HCT116 (cell line): ENCODE measurements at regions not wholly inside any gene's neighbourhood (a gene's known extent, or its start where the extent isn't known, plus 50 kb on each side); places are given as distances from the start of the nearest gene placed in this dataset.

Source experiments
- ATF3 ChIP-seq: IDR thresholded peaks from 2 replicates; pipeline ENCODE4 v1.6.1; 2012
- CEBPB ChIP-seq: IDR thresholded peaks from 2 replicates; pipeline ENCODE4 v1.6.1; 2012; ENCODE audit warnings: low read depth
- EZH2 ChIP-seq: fragments of 200-600 bp; sonication (generic); IDR thresholded peaks from 2 replicates; pipeline ENCODE4 v1.6.1; 2017; ENCODE audit warnings: antibody characterized with exemption, mixed run types
- EZH2phosphoT487 ChIP-seq: fragments of 200-600 bp; IDR thresholded peaks from 2 replicates; pipeline ENCODE4 v1.6.1; 2018; ENCODE audit warnings: antibody characterized with exemption, borderline replicate concordance
- FOSL1 ChIP-seq: IDR thresholded peaks from 2 replicates; pipeline ENCODE4 v1.6.1; 2012; ENCODE audit warnings: low read depth
- POLR2A ChIP-seq: IDR thresholded peaks from 2 replicates; pipeline ENCODE4 v1.7.0; 2011; ENCODE audit warnings: borderline replicate concordance; ENCODE audit not compliant: insufficient read depth, insufficient read length; ENCODE audit errors: extremely low read depth
- POLR2AphosphoS5 ChIP-seq: IDR thresholded peaks from 2 replicates; pipeline ENCODE4 v1.6.1; 2011; ENCODE audit warnings: mild to moderate bottlenecking, low read depth, low read length, moderate library complexity
- RAD21 ChIP-seq: IDR thresholded peaks from 2 replicates; pipeline ENCODE4 v1.6.1; 2012; ENCODE audit warnings: low read depth, mild to moderate bottlenecking
- SP1 ChIP-seq: IDR thresholded peaks from 2 replicates; pipeline ENCODE4 v1.6.1; 2012; ENCODE audit warnings: low read depth
- ZFX ChIP-seq: fragments of 450-650 bp; IDR thresholded peaks from 2 replicates; pipeline ENCODE4 v1.6.1; 2017
- TF ChIP-seq, protein P1 (sequence below), 3 experiments: fragments of 200-600 bp in 1 of 3; sonication (generic) in 1 of 3; IDR thresholded peaks in 2 of 3; conservative IDR thresholded peaks in 1 of 3; 2 replicates each; pipeline ENCODE4 v1.5.1; 2012 to 2017; ENCODE audit warnings: low read depth in 2 of 3, low read length in 2 of 3, antibody characterized with exemption in 1 of 3, borderline replicate concordance in 1 of 3, control low read depth in 1 of 3, mild to moderate bottlenecking in 1 of 3, mixed read lengths in 1 of 3, mixed run types in 1 of 3, moderate library complexity in 1 of 3; ENCODE audit not compliant: insufficient read depth in 1 of 3
- TF ChIP-seq, protein P2 (sequence below): IDR thresholded peaks from 2 replicates; pipeline ENCODE4 v1.6.1; 2012
- TF ChIP-seq, protein P3 (sequence below): IDR thresholded peaks from 2 replicates; pipeline ENCODE4 v1.6.1; 2012; ENCODE audit warnings: low read depth
- TF ChIP-seq, protein P4 (sequence below): IDR thresholded peaks from 2 replicates; pipeline ENCODE4 v1.6.1; 2011; ENCODE audit warnings: mild to moderate bottlenecking, low read length, moderate library complexity; ENCODE audit not compliant: insufficient replicate concordance; ENCODE audit errors: extremely low read depth

GRCh38 chr2:58319481-58319880 lies 78.4 kb upstream of the FANCL start:
- TF ChIP-seq, protein P1, sequence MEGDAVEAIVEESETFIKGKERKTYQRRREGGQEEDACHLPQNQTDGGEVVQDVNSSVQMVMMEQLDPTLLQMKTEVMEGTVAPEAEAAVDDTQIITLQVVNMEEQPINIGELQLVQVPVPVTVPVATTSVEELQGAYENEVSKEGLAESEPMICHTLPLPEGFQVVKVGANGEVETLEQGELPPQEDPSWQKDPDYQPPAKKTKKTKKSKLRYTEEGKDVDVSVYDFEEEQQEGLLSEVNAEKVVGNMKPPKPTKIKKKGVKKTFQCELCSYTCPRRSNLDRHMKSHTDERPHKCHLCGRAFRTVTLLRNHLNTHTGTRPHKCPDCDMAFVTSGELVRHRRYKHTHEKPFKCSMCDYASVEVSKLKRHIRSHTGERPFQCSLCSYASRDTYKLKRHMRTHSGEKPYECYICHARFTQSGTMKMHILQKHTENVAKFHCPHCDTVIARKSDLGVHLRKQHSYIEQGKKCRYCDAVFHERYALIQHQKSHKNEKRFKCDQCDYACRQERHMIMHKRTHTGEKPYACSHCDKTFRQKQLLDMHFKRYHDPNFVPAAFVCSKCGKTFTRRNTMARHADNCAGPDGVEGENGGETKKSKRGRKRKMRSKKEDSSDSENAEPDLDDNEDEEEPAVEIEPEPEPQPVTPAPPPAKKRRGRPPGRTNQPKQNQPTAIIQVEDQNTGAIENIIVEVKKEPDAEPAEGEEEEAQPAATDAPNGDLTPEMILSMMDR (IDR thresholded peaks at IDR 0.05 in 2 of 3, conservative IDR thresholded peaks at IDR 0.05 in 1 of 3; ENCODE audit: borderline replicate concordance in 1 of 3, insufficient read depth in 1 of 3, low read depth in 2 of 3, low read length in 2 of 3): no peak
- TF ChIP-seq, protein P2, sequence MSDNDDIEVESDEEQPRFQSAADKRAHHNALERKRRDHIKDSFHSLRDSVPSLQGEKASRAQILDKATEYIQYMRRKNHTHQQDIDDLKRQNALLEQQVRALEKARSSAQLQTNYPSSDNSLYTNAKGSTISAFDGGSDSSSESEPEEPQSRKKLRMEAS: no peak
- TF ChIP-seq FOSL1 (no peak), POLR2AphosphoS5 (no peak), POLR2A (no peak), EZH2 (no peak), ATF3 (no peak), CEBPB (no peak), RAD21 (no peak), SP1 (no peak), EZH2phosphoT487 (no peak), ZFX (no peak)
- TF ChIP-seq, protein P3, sequence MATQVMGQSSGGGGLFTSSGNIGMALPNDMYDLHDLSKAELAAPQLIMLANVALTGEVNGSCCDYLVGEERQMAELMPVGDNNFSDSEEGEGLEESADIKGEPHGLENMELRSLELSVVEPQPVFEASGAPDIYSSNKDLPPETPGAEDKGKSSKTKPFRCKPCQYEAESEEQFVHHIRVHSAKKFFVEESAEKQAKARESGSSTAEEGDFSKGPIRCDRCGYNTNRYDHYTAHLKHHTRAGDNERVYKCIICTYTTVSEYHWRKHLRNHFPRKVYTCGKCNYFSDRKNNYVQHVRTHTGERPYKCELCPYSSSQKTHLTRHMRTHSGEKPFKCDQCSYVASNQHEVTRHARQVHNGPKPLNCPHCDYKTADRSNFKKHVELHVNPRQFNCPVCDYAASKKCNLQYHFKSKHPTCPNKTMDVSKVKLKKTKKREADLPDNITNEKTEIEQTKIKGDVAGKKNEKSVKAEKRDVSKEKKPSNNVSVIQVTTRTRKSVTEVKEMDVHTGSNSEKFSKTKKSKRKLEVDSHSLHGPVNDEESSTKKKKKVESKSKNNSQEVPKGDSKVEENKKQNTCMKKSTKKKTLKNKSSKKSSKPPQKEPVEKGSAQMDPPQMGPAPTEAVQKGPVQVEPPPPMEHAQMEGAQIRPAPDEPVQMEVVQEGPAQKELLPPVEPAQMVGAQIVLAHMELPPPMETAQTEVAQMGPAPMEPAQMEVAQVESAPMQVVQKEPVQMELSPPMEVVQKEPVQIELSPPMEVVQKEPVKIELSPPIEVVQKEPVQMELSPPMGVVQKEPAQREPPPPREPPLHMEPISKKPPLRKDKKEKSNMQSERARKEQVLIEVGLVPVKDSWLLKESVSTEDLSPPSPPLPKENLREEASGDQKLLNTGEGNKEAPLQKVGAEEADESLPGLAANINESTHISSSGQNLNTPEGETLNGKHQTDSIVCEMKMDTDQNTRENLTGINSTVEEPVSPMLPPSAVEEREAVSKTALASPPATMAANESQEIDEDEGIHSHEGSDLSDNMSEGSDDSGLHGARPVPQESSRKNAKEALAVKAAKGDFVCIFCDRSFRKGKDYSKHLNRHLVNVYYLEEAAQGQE: no peak
- TF ChIP-seq, protein P4, sequence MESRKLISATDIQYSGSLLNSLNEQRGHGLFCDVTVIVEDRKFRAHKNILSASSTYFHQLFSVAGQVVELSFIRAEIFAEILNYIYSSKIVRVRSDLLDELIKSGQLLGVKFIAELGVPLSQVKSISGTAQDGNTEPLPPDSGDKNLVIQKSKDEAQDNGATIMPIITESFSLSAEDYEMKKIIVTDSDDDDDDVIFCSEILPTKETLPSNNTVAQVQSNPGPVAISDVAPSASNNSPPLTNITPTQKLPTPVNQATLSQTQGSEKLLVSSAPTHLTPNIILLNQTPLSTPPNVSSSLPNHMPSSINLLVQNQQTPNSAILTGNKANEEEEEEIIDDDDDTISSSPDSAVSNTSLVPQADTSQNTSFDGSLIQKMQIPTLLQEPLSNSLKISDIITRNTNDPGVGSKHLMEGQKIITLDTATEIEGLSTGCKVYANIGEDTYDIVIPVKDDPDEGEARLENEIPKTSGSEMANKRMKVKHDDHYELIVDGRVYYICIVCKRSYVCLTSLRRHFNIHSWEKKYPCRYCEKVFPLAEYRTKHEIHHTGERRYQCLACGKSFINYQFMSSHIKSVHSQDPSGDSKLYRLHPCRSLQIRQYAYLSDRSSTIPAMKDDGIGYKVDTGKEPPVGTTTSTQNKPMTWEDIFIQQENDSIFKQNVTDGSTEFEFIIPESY: no peak
